Sigmoid colon (tissue), 6 donors: ENCODE measurements at regions not wholly inside any gene's neighbourhood (a gene's known extent, or its start where the extent isn't known, plus 50 kb on each side); places are given as distances from the start of the nearest gene placed in this dataset.

Experiments used
- DNase-seq: peaks from one replicate; pipeline ENCODE4 v3.0.0-alpha.2; 2019
- H3K27ac ChIP-seq, 4 donors: fragments of 200-600 bp; sonication (generic); one replicate each; pipeline ENCODE4 v1.5.1; 2016 to 2019; ENCODE audit warnings: mild to moderate bottlenecking in 1 of 4
- H3K27me3 ChIP-seq, 3 donors: fragments of 200-600 bp; sonication (generic); one replicate each; pipeline ENCODE4 v1.5.1; 2019; ENCODE audit warnings: mild to moderate bottlenecking in 1 of 3
- H3K36me3 ChIP-seq, 4 donors: fragments of 200-600 bp; sonication (generic); one replicate each; pipeline ENCODE4 v1.5.1; 2016 to 2019
- H3K4me1 ChIP-seq, 4 donors: fragments of 200-600 bp; sonication (generic); one replicate each; pipeline ENCODE4 v1.5.1; 2017 to 2019
- H3K4me3 ChIP-seq, 4 donors: fragments of 200-600 bp; sonication (generic); one replicate each; pipeline ENCODE4 v1.5.1; 2017 to 2019; ENCODE audit warnings: mild to moderate bottlenecking in 2 of 4, moderate library complexity in 1 of 4
- H3K9me3 ChIP-seq, 4 donors: fragments of 200-600 bp in 3 of 4; sonication (generic) in 3 of 4; one replicate each; pipeline versions ENCODE4 v1.5.1 to v1.6.1; 2013 to 2019
- EP300 ChIP-seq, 4 donors: sonication (generic); formaldehyde crosslinking; IDR thresholded peaks; one replicate each; pipeline ENCODE4 v1.6.1; 2017; ENCODE audit warnings: antibody characterized with exemption in 4 of 4
- POLR2A ChIP-seq, 2 donors: fragments of 450-650 bp; IDR thresholded peaks; one replicate each; pipeline ENCODE4 v1.6.1; 2016; ENCODE audit warnings: antibody characterized with exemption in 2 of 2, mild to moderate bottlenecking in 2 of 2, moderate library complexity in 2 of 2
- POLR2AphosphoS5 ChIP-seq, 4 donors: sonication (generic); formaldehyde crosslinking; IDR thresholded peaks; one replicate each; pipeline ENCODE4 v1.6.1; 2017; ENCODE audit warnings: antibody characterized with exemption in 4 of 4
- WGBS, 2 donors: extraction: QIAGEN DNeasy Blood & Tissue Kit; methylation state at CpG; one replicate each; pipeline ENCODE4 v1.1.7; 2013; 5-methylcytosine and 5-hydroxymethylcytosine counted together
- intact Hi-C: fragments of 100-400 bp; cut with DNase I; formaldehyde crosslinking; loops from one replicate; pipeline ENCODE4 v1.15.1; 2023
- TF ChIP-seq, protein P1 (sequence below), 4 experiments: fragments of 450-650 bp in 3 of 4; fragments of 200-600 bp in 1 of 4; IDR thresholded peaks; one replicate each; pipeline ENCODE4 v1.5.1; 2016 to 2019; ENCODE audit warnings: antibody characterized with exemption in 4 of 4, mild to moderate bottlenecking in 3 of 4, moderate library complexity in 2 of 4
- donor health status: healthy with polysubstance abuse.
- donor health status: healthy.

DNA sequence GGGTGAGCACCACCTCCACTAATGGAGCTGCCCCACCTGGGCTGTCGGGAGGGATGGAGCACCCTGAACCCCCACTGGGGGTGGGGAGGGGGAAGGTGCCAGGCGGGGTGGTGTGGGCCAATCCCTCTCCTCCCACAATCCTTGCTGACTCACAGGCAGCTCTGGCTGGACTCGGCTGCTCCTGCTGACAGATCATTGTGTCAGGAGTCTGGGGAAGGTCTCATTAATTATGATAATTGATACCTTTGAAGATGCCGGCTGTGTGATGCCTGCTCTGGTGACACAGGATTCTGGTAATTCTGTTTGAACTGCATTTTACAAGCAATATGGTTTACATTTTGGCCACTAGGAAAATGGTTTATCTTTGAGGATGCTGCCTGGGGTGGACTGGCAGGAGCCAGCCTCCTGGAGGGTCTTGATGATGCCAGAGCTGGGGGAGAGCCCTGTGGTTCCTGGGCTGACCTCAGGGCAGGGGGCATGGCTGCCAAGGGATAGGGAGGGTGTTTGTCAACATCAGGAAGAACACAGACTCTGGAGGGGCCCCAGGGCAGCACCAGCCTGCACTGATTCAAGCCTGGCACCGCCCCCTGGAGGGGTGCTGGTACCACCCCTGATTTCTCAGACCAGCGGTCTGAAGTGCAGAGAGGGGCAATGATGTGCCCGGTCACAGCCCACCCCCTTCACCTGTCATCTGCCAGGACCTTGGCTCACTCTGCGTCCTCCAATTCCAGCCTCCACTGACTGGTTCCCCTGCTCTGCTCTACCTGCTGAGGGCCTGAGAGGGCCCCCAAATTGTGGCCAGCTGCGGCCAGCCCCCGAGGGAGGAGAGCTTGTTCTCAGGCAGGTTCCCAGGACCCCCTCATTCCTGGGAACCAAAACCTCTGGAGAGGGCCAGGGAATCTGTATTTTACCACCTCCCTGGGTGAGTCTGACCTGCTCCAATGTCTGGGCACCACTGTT is 338.8 kb downstream of the MATN1 start:
- Histone ChIP-seq H3K27ac (no peak overlapping the region), H3K4me1 (peaks cover 0 to 8% (median 7%) of the 10 kb centered on the region in 4 donors), H3K4me3 (no peak overlapping the region), H3K9me3 (no peaks in the 10 kb centered on the region), H3K27me3 (peaks cover 0 to 22% (median 0%) of the 10 kb centered on the region in 3 donors), H3K36me3 (no peaks in the 10 kb centered on the region)
- intact Hi-C loops: loop anchor here (5.0 kb wide), 1 partner anchor 323 kb away; no protein-coding TSS in a partner anchor
- peak; percentile 45 for DNase-seq
- TF ChIP-seq POLR2A (IDR thresholded peaks at IDR 0.05) (no peak), EP300 (IDR thresholded peaks at IDR 0.05) (no peak), POLR2AphosphoS5 (IDR thresholded peaks at IDR 0.05) (no peak)
- TF ChIP-seq, protein P1, sequence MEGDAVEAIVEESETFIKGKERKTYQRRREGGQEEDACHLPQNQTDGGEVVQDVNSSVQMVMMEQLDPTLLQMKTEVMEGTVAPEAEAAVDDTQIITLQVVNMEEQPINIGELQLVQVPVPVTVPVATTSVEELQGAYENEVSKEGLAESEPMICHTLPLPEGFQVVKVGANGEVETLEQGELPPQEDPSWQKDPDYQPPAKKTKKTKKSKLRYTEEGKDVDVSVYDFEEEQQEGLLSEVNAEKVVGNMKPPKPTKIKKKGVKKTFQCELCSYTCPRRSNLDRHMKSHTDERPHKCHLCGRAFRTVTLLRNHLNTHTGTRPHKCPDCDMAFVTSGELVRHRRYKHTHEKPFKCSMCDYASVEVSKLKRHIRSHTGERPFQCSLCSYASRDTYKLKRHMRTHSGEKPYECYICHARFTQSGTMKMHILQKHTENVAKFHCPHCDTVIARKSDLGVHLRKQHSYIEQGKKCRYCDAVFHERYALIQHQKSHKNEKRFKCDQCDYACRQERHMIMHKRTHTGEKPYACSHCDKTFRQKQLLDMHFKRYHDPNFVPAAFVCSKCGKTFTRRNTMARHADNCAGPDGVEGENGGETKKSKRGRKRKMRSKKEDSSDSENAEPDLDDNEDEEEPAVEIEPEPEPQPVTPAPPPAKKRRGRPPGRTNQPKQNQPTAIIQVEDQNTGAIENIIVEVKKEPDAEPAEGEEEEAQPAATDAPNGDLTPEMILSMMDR (IDR thresholded peaks at IDR 0.05): no peak
- 59 to 74% methylated on average over 10 of the region's 10 CpGs for WGBS, 2 donors

DNA sequence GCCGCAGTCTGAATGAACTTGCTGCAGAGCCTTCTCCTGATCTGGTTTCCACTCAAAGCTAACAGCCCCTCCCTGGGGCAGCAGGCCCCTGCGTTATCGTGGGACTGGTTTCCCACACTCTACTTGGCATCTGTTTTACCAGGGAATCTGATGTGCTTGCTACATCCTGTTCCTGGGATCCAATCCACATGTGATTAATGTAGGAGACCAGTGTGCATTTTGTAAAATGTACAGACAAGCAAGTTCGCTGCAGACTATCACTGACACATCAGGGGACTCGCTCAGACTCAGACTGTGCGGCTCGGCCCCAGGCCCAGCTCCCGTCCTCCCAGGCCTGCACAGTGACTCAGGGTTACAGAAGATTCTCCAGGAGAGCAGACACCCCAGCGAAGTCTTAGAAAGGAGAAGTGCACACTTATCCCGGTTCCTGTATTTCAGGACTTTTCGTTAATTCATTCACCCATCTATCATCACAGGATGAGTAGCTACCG is 340.1 kb downstream of the MATN1 start:
- H3K4me3 ChIP-seq: no peak overlapping the region
- TF ChIP-seq EP300 (IDR thresholded peaks at IDR 0.05) (no peak), POLR2AphosphoS5 (IDR thresholded peaks at IDR 0.05) (no peak), POLR2A (IDR thresholded peaks at IDR 0.05) (no peak)
- TF ChIP-seq, protein P1 (IDR thresholded peaks at IDR 0.05): no peak
- 68 to 72% methylated on average over 12 of the region's 12 CpGs for WGBS, 2 donors
- no peak overlapping the region for H3K27ac ChIP-seq
- no peaks in the 10 kb centered on the region for H3K9me3 ChIP-seq
- H3K27me3 ChIP-seq: peaks cover 0 to 27% (median 0%) of the 10 kb centered on the region in 3 donors
- no peaks in the 10 kb centered on the region for H3K36me3 ChIP-seq
- no peak for DNase-seq
- intact Hi-C loops: loop anchor here (5.0 kb wide), 1 partner anchor 324 kb away; no protein-coding TSS in a partner anchor
- peaks cover 0 to 17% (median 11%) of the 10 kb centered on the region in 4 donors for H3K4me1 ChIP-seq

DNA sequence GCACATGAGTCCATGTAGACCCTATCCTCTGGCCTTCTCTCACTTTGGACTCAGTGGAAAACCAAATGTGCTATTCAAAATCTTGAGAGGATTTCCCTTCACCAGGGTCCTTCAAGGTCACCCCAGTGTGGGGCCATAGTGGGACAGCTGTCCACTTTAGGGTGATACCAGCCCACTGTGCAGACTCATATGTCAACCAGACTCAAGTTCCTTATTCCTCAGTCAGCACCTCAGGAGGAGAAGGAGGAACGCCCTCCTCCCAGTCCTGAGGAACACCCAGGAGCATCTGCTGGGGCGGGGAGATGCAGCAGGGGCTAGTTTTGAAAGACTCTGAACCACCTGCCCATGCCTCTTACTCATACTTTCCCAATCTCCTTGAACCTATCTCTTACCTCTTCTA is 340.9 kb downstream of the MATN1 start:
- Histone ChIP-seq H3K27ac (no peak overlapping the region), H3K9me3 (no peaks in the 10 kb centered on the region), H3K4me3 (no peak overlapping the region), H3K27me3 (peaks cover 0 to 35% (median 0%) of the 10 kb centered on the region in 3 donors), H3K36me3 (no peaks in the 10 kb centered on the region), H3K4me1 (peaks cover 0 to 17% (median 11%) of the 10 kb centered on the region in 4 donors)
- no peak for TF ChIP-seq POLR2AphosphoS5 (IDR thresholded peaks at IDR 0.05)
- TF ChIP-seq POLR2A (IDR thresholded peaks at IDR 0.05): no peak
- TF ChIP-seq, protein P1 (IDR thresholded peaks at IDR 0.05): no peak
- TF ChIP-seq EP300 (IDR thresholded peaks at IDR 0.05): no peak
- 79 to 81% methylated on average over 2 of the region's 2 CpGs for WGBS, 2 donors
- intact Hi-C loops: loop anchor here (5.0 kb wide), 1 partner anchor 325 kb away; no protein-coding TSS in a partner anchor
- DNase-seq: peak; percentile 32

DNA sequence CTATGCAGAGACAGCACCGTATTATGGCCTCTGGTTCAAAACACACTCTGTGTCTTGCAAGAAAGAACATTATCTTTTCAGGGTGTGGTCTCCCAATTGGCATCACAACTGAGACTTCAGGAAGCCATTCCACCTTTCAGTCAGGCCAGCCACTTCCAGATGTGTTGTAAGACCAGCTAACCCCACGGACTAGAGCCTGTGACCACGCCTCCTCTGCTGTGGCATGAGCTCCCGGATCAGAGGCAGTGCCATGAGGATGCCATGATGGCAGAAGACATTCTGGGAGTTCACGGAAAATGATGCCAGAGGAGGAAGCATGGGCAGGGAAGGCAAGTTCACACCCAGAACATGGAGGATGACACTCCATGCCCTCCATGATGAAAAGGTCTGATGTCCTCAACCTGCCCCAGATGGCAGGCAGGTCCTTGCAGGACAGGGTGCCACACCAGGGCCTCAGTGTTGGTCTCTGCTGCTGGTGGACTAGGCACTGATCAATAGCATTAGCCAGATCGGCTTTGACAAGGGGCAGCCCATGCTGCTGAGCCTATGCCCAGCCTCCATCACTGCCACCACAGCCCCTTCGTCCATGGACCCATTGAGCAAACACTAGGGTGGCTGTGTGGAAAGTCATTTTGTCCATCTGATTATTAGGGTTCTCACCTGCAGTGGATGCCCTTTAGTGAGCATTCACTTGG is 341.6 kb downstream of the MATN1 start:
- no peak overlapping the region for H3K27ac ChIP-seq
- 60 to 76% methylated on average over 7 of the region's 7 CpGs for WGBS, 2 donors
- no peaks in the 10 kb centered on the region for H3K36me3 ChIP-seq
- peak; percentile 35 for DNase-seq
- H3K4me3 ChIP-seq: no peak overlapping the region
- H3K27me3 ChIP-seq: peaks cover 0 to 35% (median 0%) of the 10 kb centered on the region in 3 donors
- no peak for TF ChIP-seq POLR2AphosphoS5 (IDR thresholded peaks at IDR 0.05)
- intact Hi-C loops: loop anchor here (5.0 kb wide), 1 partner anchor 325 kb away; no protein-coding TSS in a partner anchor
- peaks cover 0 to 17% (median 11%) of the 10 kb centered on the region in 4 donors for H3K4me1 ChIP-seq
- H3K9me3 ChIP-seq: no peaks in the 10 kb centered on the region
